ENCODE measurements at regions not wholly inside any gene's neighbourhood (a gene's known extent, or its start where the extent isn't known, plus 50 kb on each side); places are given as distances from the start of the nearest gene placed in this dataset.

- Histone ChIP-seq H3K9ac (ENCODE audit: low read length) (no peak overlapping the region), H2AFZ (ENCODE audit: low read length) (no peak overlapping the region), H3K4me2 (ENCODE audit: low read length) (no peak overlapping the region), H3K9me3 (ENCODE audit: low read length) (no peaks in the 10 kb centered on the region), H3F3A (ENCODE audit: insufficient read depth, low read length) (no peaks in the 10 kb centered on the region), H3K27me3 (ENCODE audit: insufficient read depth, low read length) (no peaks in the 10 kb centered on the region), H4K20me1 (ENCODE audit: insufficient read depth, low read length) (no peaks in the 10 kb centered on the region), H3K9me2 (ENCODE audit: low read depth, low read length) (no peaks in the 10 kb centered on the region), H3K4me1 (ENCODE audit: insufficient read depth, low read length, severe bottlenecking) (no peaks in the 10 kb centered on the region), H3K36me3 (ENCODE audit: insufficient read depth, low read length) (no peaks in the 10 kb centered on the region), H3K79me2 (ENCODE audit: insufficient read depth, low read length) (no peaks in the 10 kb centered on the region), H3K27ac (ENCODE audit: low read depth, low read length, poor library complexity, severe bottlenecking) (no peak overlapping the region), H3K4me3 (ENCODE audit: low read depth, low read length, poor library complexity, severe bottlenecking) (no peak overlapping the region)
- TF ChIP-seq CTCF (IDR thresholded peaks at IDR 0.05; ENCODE audit: low read length) (no peak), EZH2 (IDR thresholded peaks at IDR 0.05; ENCODE audit: borderline replicate concordance, low read length) (no peak)
Measured at GRCh38 chr14:89678768-89679167, 261.7 kb upstream of the FOXN3 start.

GRCh38 chr14:89675590-89675989 lies 258.6 kb upstream of the FOXN3 start:
- no peaks in the 10 kb centered on the region for H3F3A ChIP-seq (ENCODE audit: insufficient read depth, low read length)
- H3K4me3 ChIP-seq (ENCODE audit: low read depth, low read length, poor library complexity, severe bottlenecking) = no peak overlapping the region
- no peak overlapping the region for H3K9ac ChIP-seq (ENCODE audit: low read length)
- H3K27ac ChIP-seq (ENCODE audit: low read depth, low read length, poor library complexity, severe bottlenecking) = no peak overlapping the region
- no peaks in the 10 kb centered on the region for H3K36me3 ChIP-seq (ENCODE audit: insufficient read depth, low read length)
- no peak overlapping the region for H2AFZ ChIP-seq (ENCODE audit: low read length)
- TF ChIP-seq EZH2 (IDR thresholded peaks at IDR 0.05; ENCODE audit: borderline replicate concordance, low read length) = no peak
- TF ChIP-seq CTCF (IDR thresholded peaks at IDR 0.05; ENCODE audit: low read length) = no peak
- H3K4me2 ChIP-seq (ENCODE audit: low read length) = no peak overlapping the region
- H3K9me3 ChIP-seq (ENCODE audit: low read length) = no peaks in the 10 kb centered on the region
- H3K4me1 ChIP-seq (ENCODE audit: insufficient read depth, low read length, severe bottlenecking) = no peaks in the 10 kb centered on the region
- H3K27me3 ChIP-seq (ENCODE audit: insufficient read depth, low read length) = no peaks in the 10 kb centered on the region
- no peaks in the 10 kb centered on the region for H4K20me1 ChIP-seq (ENCODE audit: insufficient read depth, low read length)
- H3K9me2 ChIP-seq (ENCODE audit: low read depth, low read length) = no peaks in the 10 kb centered on the region
- no peaks in the 10 kb centered on the region for H3K79me2 ChIP-seq (ENCODE audit: insufficient read depth, low read length)

GRCh38 chr14:89674936-89675335 lies 257.9 kb upstream of the FOXN3 start:
- Histone ChIP-seq H3K79me2 (ENCODE audit: insufficient read depth, low read length) (no peaks in the 10 kb centered on the region), H4K20me1 (ENCODE audit: insufficient read depth, low read length) (no peaks in the 10 kb centered on the region), H3K4me2 (ENCODE audit: low read length) (no peak overlapping the region), H3K27me3 (ENCODE audit: insufficient read depth, low read length) (no peaks in the 10 kb centered on the region), H3K9ac (ENCODE audit: low read length) (no peak overlapping the region), H3F3A (ENCODE audit: insufficient read depth, low read length) (no peaks in the 10 kb centered on the region), H3K36me3 (ENCODE audit: insufficient read depth, low read length) (no peaks in the 10 kb centered on the region), H3K27ac (ENCODE audit: low read depth, low read length, poor library complexity, severe bottlenecking) (no peak overlapping the region), H3K9me3 (ENCODE audit: low read length) (no peaks in the 10 kb centered on the region), H2AFZ (ENCODE audit: low read length) (no peak overlapping the region), H3K9me2 (ENCODE audit: low read depth, low read length) (no peaks in the 10 kb centered on the region), H3K4me3 (ENCODE audit: low read depth, low read length, poor library complexity, severe bottlenecking) (no peak overlapping the region), H3K4me1 (ENCODE audit: insufficient read depth, low read length, severe bottlenecking) (no peaks in the 10 kb centered on the region)
- TF ChIP-seq CTCF (IDR thresholded peaks at IDR 0.05; ENCODE audit: low read length) (no peak), EZH2 (IDR thresholded peaks at IDR 0.05; ENCODE audit: borderline replicate concordance, low read length) (no peak)

All from OCI-LY1 (cell line).